GM12873 (cell line): ENCODE measurements at regions not wholly inside any gene's neighbourhood (a gene's known extent, or its start where the extent isn't known, plus 50 kb on each side); places are given as distances from the start of the nearest gene placed in this dataset.

Source experiments
- CTCF ChIP-seq: IDR thresholded peaks from 2 replicates; pipeline ENCODE4 v1.5.1; 2012; ENCODE audit warnings: low read depth, mild to moderate bottlenecking, moderate library complexity, low read length, control low read depth; ENCODE audit not compliant: insufficient read depth; ENCODE audit errors: missing control alignments

GRCh38 chr11:25844811-25845210, 487.1 kb upstream of the ANO3 start:
- TF ChIP-seq CTCF, result no peak

DNA sequence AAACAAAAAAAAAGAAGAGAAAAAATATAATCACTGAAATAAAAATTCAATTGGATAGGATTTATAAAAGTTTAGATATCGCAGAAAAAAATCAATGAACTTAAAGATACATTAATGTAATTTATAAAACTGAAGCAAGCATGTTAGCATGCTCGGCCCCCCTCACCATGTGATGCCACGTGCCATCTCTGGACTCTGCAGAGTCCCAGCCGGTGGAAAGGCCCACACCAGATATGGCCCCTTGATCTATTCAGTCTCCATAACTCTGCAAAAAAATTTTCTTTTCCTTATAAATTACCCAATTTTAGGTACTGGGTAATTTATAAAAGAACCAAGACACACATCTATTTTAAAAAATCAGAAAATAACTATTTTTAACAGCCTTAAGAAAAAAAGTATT, 476.0 kb upstream of the ANO3 start:
- no peak for TF ChIP-seq CTCF

- TF ChIP-seq CTCF, result no peak
These were observed 472.2 kb upstream of the ANO3 start for GRCh38 chr11:25859776-25860175.

DNA sequence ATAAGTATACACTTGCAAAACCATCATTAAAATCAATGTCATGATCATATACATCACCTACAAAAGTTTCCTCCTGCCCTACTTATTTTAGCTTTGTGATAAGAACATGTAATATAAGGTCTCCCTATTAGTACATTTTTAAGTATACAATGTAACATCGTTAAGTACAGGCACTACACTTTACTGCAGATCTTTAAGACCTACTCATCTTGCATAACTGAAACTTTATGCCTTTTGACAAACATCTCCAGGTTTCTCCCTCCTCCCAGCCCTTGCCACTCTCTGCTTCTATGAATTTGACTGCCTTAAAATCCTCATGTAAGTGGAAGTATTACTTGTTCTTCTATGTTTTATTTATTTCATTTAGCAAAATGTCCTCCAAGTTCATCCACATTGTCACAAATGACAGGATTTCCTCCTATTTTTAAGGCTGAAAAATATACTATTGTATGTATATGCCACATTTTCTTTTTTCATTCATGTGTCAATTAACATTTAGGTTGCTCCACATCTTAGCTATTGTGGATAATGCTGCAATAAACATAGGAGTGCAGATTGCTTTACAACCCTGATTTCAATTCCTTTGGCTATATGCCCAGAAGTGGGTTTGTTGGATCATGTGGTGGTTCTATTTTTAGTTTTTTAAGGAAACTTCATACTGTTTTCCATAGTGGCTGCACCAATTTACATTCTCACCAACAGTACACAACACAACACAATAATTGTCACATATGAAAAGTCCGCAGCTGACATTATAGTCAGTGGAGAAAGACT, 471.1 kb upstream of the ANO3 start:
- no peak for TF ChIP-seq CTCF

- no peak for TF ChIP-seq CTCF
These were observed 469.8 kb upstream of the ANO3 start for GRCh38 chr11:25862159-25862558.

DNA sequence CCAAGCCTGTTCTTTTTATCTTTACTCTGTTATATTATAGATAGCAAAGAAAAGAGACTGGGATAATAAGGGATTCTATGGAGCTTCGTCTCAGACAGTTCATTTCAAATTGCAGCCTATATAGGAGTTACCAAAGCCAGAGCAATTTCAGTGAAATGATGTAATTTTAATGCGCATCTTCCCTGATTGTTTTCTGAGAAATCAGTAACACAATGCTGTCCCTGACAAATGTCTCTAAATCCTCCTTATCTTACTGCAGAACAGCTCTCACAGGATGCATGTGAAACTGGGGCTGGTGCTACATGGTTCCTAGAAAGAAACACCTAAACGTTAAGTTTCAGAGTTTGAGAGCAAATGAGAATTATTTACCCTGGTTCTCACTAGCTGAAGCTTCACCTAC, 467.9 kb upstream of the ANO3 start:
- TF ChIP-seq CTCF, result no peak

DNA sequence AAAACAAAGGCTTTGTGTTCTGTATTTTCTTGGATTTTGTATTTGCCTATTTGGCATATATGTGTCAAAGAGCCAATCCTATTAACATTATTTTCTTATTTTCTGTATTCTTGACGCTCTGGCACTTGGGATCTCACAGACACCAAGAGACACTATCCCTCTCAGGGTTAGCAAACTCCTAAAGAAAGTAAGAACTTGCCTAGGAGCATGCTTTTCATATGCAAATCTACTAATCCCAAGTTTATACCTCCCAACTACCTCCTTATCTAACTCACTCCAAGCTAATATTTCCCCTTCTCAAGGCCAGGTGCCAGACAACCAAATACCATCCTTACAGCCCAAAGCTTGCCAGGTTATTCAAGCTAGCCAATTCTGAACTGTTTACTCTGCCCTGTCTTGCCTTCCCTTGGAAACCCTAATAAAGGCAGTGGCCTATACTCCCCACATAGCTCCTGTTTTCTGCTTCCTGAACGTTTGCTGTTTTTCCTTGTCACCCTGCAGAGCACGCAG, 455.4 kb upstream of the ANO3 start:
- no peak for TF ChIP-seq CTCF
